Panc1 (cell line): ENCODE measurements at regions not wholly inside any gene's neighbourhood (a gene's known extent, or its start where the extent isn't known, plus 50 kb on each side); places are given as distances from the start of the nearest gene placed in this dataset.

Experiments used
- ATAC-seq: fragments of 200-7000 bp; cut with Tn5 transposase; 2 replicates; pipeline ENCODE4 v1.9.1; 2020; ENCODE audit warnings: mild to moderate bottlenecking, moderate library complexity
- BruUV-seq: library from RNA; stranded (reverse); fragments of 400-500 nt; replicated peaks from 2 replicates; lab custom pipeline; 2021; lab: Mats Ljungman, UMichigan
- CTCF ChIA-PET: fragments of 300-600 bp; sonication (Branson Sonifier 250); formaldehyde crosslinking; loops from one replicate; lab custom pipeline; 2022; ENCODE audit warnings: antibody characterized with exemption; lab: Charles Lee
- POLR2A ChIA-PET: fragments of 300-600 bp; sonication (Branson Sonifier 250); formaldehyde crosslinking; loops from one replicate; lab custom pipeline; 2022; ENCODE audit warnings: antibody characterized with exemption; lab: Charles Lee
- DNase-seq: peaks from one replicate; pipeline ENCODE4 v3.0.0-alpha.2; 2010; ENCODE audit warnings: low read depth, low spot score
- H3K27ac ChIP-seq: 2 replicates; pipeline ENCODE4 v1.5.1; 2011; ENCODE audit warnings: mild to moderate bottlenecking, low read length, inconsistent platforms
- H3K27me3 ChIP-seq: fragments of 200-500 bp; sonication (Bioruptor generic); 2 replicates; pipeline ENCODE4 v1.6.0; 2014; ENCODE audit warnings: low read length, inconsistent platforms; ENCODE audit not compliant: control insufficient read depth, insufficient read depth
- H3K36me3 ChIP-seq: fragments of 200-500 bp; sonication (Bioruptor generic); 2 replicates; pipeline ENCODE4 v1.5.1; 2014; ENCODE audit warnings: inconsistent platforms, mild to moderate bottlenecking, low read length, moderate library complexity; ENCODE audit not compliant: control insufficient read depth, insufficient read depth
- H3K4me1 ChIP-seq: 2 replicates; pipeline ENCODE4 v1.5.1; 2011; ENCODE audit warnings: inconsistent platforms, mild to moderate bottlenecking, low read length, moderate library complexity; ENCODE audit not compliant: control insufficient read depth, insufficient read depth
- H3K4me3 ChIP-seq, 2 experiments: 2 replicates each; pipeline ENCODE4 v1.5.1; 2011 to 2012; ENCODE audit warnings: low read depth in 2 of 2, low read length in 2 of 2, mild to moderate bottlenecking in 2 of 2, inconsistent platforms in 1 of 2, moderate library complexity in 1 of 2
- H3K9me3 ChIP-seq: fragments of 200-500 bp; sonication (Bioruptor generic); 2 replicates; pipeline ENCODE4 v1.5.1; 2014; ENCODE audit warnings: low read depth, mild to moderate bottlenecking, inconsistent platforms, low read length, moderate library complexity; ENCODE audit not compliant: control insufficient read depth, insufficient read depth
- CTCF ChIP-seq: fragments of 450-650 bp; IDR thresholded peaks from 2 replicates; pipeline ENCODE4 v1.5.1; 2017; ENCODE audit warnings: mild to moderate bottlenecking
- POLR2AphosphoS5 ChIP-seq: IDR thresholded peaks from 2 replicates; pipeline ENCODE4 v1.6.1; 2012; ENCODE audit warnings: mild to moderate bottlenecking, low read depth, low read length, moderate library complexity
- REST ChIP-seq, 2 experiments: IDR thresholded peaks; 2 replicates each; pipeline ENCODE4 v1.6.1; 2011 to 2012; ENCODE audit warnings: low read depth in 2 of 2, control low read depth in 1 of 2, low read length in 1 of 2, mild to moderate bottlenecking in 1 of 2, moderate library complexity in 1 of 2; ENCODE audit not compliant: insufficient read depth in 1 of 2
- SIN3A ChIP-seq: IDR thresholded peaks from 2 replicates; pipeline ENCODE4 v1.6.1; 2012; ENCODE audit warnings: low read depth, mild to moderate bottlenecking, low read length, moderate library complexity, borderline replicate concordance; ENCODE audit not compliant: insufficient read depth
- TCF7L2 ChIP-seq: IDR thresholded peaks from 2 replicates; pipeline ENCODE4 v1.6.1; 2011; ENCODE audit warnings: mild to moderate bottlenecking, low read depth, low read length, inconsistent platforms
- in situ Hi-C: cut with HindIII; loops from 2 replicates; pipeline ENCODE4 v1.10.0; 2016; ENCODE audit warnings: low sequenced_read_pairs, low pct_unique_long_range_greater_than_20kb
- intact Hi-C: fragments of 100-400 bp; cut with micrococcal nuclease; formaldehyde crosslinking; loops from one replicate; pipeline ENCODE4 v1.10.0; 2022; ENCODE audit not compliant: unreplicated experiment

GRCh38 chrX:148310426-148311165 lies 189.8 kb upstream of the AFF2 start:
- no peaks in the 10 kb centered on the region for H3K9me3 ChIP-seq
- POLR2A ChIA-PET: no interaction called here
- no peaks in the 10 kb centered on the region for H3K27me3 ChIP-seq
- DNase-seq: no peak
- intact Hi-C loops (no loop called here), in situ Hi-C loops (no loop called here)
- H3K4me1 ChIP-seq: no peaks in the 10 kb centered on the region
- TF ChIP-seq CTCF: no peak
- TF ChIP-seq POLR2AphosphoS5: no peak
- no peak for TF ChIP-seq REST (IDR thresholded peaks at IDR 0.05; ENCODE audit: insufficient read depth in 1 of 2, low read depth in 2 of 2, low read length in 1 of 2)
- TF ChIP-seq TCF7L2: no peak
- no peak for TF ChIP-seq SIN3A
- no peaks in the 10 kb centered on the region for H3K36me3 ChIP-seq
- ATAC-seq: no peak
- H3K4me3 ChIP-seq: no peak overlapping the region
- BruUV-seq: no TSS peak
- CTCF ChIA-PET: no interaction called here
- H3K27ac ChIP-seq: no peak overlapping the region

DNA sequence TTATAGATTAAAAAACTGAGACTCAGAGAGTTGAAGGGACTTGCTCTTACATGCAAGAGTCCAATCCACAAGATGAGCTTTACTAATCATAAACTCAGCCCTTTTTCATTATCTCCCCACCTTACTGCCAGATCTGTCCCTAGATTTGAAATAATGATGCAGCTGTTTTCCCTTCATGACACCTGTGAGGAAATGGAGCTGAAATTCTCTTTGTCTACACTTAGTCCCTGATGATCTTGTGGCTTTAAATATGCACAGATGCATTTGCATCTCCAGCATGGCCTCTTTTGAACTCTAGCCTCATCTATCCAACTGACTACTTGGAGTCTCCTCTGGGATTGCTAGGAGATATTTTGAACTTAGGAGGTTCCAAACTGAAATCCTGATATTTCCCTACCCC lies 188.9 kb upstream of the AFF2 start:
- H3K27ac ChIP-seq: no peak overlapping the region
- intact Hi-C loops: no loop called here
- BruUV-seq: no TSS peak
- H3K4me1 ChIP-seq: no peaks in the 10 kb centered on the region
- DNase-seq (no peak), ATAC-seq (no peak)
- TF ChIP-seq CTCF (no peak), SIN3A (no peak), REST (IDR thresholded peaks at IDR 0.05; ENCODE audit: insufficient read depth in 1 of 2, low read depth in 2 of 2, low read length in 1 of 2) (no peak), TCF7L2 (no peak), POLR2AphosphoS5 (no peak)
- no peak overlapping the region for H3K4me3 ChIP-seq
- H3K9me3 ChIP-seq: no peaks in the 10 kb centered on the region
- no peaks in the 10 kb centered on the region for H3K36me3 ChIP-seq
- no peaks in the 10 kb centered on the region for H3K27me3 ChIP-seq
- ChIA-PET POLR2A (no interaction called here), CTCF (no interaction called here)
- in situ Hi-C loops: no loop called here
